B cell (primary cell): ENCODE measurements at regions not wholly inside any gene's neighbourhood (a gene's known extent, or its start where the extent isn't known, plus 50 kb on each side); places are given as distances from the start of the nearest gene placed in this dataset.

Experiments
- ATAC-seq: fragments of 200-7000 bp; cut with Tn5 transposase; one replicate; pipeline ENCODE4 v1.10.0; 2021; ENCODE audit warnings: low read depth, mild to moderate bottlenecking, moderate number of reproducible peaks, moderate library complexity
- CTCF ChIA-PET: fragments of 350-600 bp; sonication (Branson Sonifier 250); formaldehyde crosslinking; loops from one replicate; lab custom pipeline; 2021; ENCODE audit warnings: antibody characterized with exemption, inconsistent platforms; lab: Charles Lee
- POLR2A ChIA-PET: fragments of 350-600 bp; sonication (Branson Sonifier 250); formaldehyde crosslinking; loops from one replicate; lab custom pipeline; 2021; ENCODE audit warnings: antibody characterized with exemption; lab: Charles Lee
- DNase-seq: peaks from one replicate; pipeline ENCODE4 v3.0.0; 2013
- H2AFZ ChIP-seq: 2 replicates; pipeline ENCODE4 v1.6.1; 2012; ENCODE audit warnings: mild to moderate bottlenecking, low read depth, low read length; ENCODE audit not compliant: insufficient read depth, poor library complexity, severe bottlenecking
- H3K27ac ChIP-seq, 2 donors: 1 replicate in 1 of 2; 2 replicates in 1 of 2; pipeline ENCODE4 v1.5.1; 2012 to 2013; ENCODE audit warnings: low read length in 2 of 2, mild to moderate bottlenecking in 2 of 2, moderate library complexity in 1 of 2
- H3K27me3 ChIP-seq, 4 experiments: fragments of 200-600 bp in 1 of 4; sonication (generic) in 1 of 4; replicated peaks in 1 of 4; 1 replicate in 2 of 4; 2 replicates in 2 of 4; pipeline versions ENCODE4 v1.6.1 to v1.7.0; 2013 to 2016; ENCODE audit warnings: low read length in 3 of 4, mild to moderate bottlenecking in 2 of 4, mixed read lengths in 1 of 4, moderate library complexity in 1 of 4; ENCODE audit not compliant: insufficient read depth in 4 of 4, control insufficient read depth in 3 of 4; ENCODE audit errors: control extremely low read depth in 1 of 4
- H3K36me3 ChIP-seq, 2 experiments: replicated peaks in 1 of 2; 1 replicate in 1 of 2; 2 replicates in 1 of 2; pipeline versions ENCODE4 v1.6.1 to v1.7.1; 2013; ENCODE audit warnings: low read length in 1 of 2; ENCODE audit not compliant: insufficient read depth in 2 of 2, control insufficient read depth in 1 of 2; ENCODE audit errors: control extremely low read depth in 1 of 2, extremely low read depth in 1 of 2
- H3K4me1 ChIP-seq, 2 donors: fragments of 200-600 bp in 1 of 2; sonication (generic) in 1 of 2; 1 replicate in 1 of 2; 2 replicates in 1 of 2; pipeline versions ENCODE4 v1.5.1 to v1.6.1; 2013 to 2017; ENCODE audit warnings: low read length in 2 of 2; ENCODE audit not compliant: control insufficient read depth in 2 of 2, insufficient read depth in 2 of 2
- H3K4me2 ChIP-seq: replicated peaks from 2 replicates; pipeline ENCODE3; 2012; ENCODE audit warnings: mild to moderate bottlenecking, low read depth, low read length; ENCODE audit not compliant: poor library complexity, severe bottlenecking
- H3K4me3 ChIP-seq, 5 experiments: fragments of 200-600 bp in 1 of 5; sonication (generic) in 1 of 5; 1 replicate in 3 of 5; 2 replicates in 2 of 5; pipeline versions ENCODE4 v1.5.1 to v1.7.0; 2011 to 2016; ENCODE audit warnings: low read length in 4 of 5, mild to moderate bottlenecking in 4 of 5, low read depth in 2 of 5, control low read depth in 1 of 5, moderate library complexity in 1 of 5; ENCODE audit not compliant: insufficient read depth in 1 of 5; ENCODE audit errors: control extremely low read depth in 1 of 5, extremely low read depth in 1 of 5
- H3K79me2 ChIP-seq: fragments of 200-600 bp; sonication (generic); one replicate; pipeline ENCODE4 v1.6.0; 2016; ENCODE audit warnings: low read length; ENCODE audit not compliant: control insufficient read depth, insufficient read depth
- H3K9ac ChIP-seq: fragments of 200-600 bp; sonication (generic); 2 replicates; pipeline ENCODE4 v1.6.1; 2017; ENCODE audit warnings: mild to moderate bottlenecking, low read length, moderate library complexity
- H3K9me3 ChIP-seq, 3 donors: one replicate each; pipeline versions ENCODE4 v1.6.1 to v1.7.1; 2013; ENCODE audit warnings: low read length in 2 of 3; ENCODE audit not compliant: control insufficient read depth in 2 of 3, insufficient read depth in 1 of 3; ENCODE audit errors: control extremely low read depth in 1 of 3
- H4K20me1 ChIP-seq: 2 replicates; pipeline ENCODE4 v1.6.0; 2012; ENCODE audit warnings: mild to moderate bottlenecking, low read length; ENCODE audit not compliant: insufficient read depth, control insufficient read depth, poor library complexity, severe bottlenecking
- H3K27ac Mint-ChIP-seq: one replicate; pipeline ENCODE4 v1.8.0; 2021; ENCODE audit warnings: mixed read lengths
- H3K27me3 Mint-ChIP-seq: one replicate; pipeline ENCODE4 v1.8.0; 2021; ENCODE audit warnings: mixed read lengths
- H3K4me1 Mint-ChIP-seq: one replicate; pipeline ENCODE4 v1.8.0; 2021; ENCODE audit warnings: mixed read lengths
- H3K4me3 Mint-ChIP-seq: one replicate; pipeline ENCODE4 v1.8.0; 2021; ENCODE audit warnings: mixed read lengths
- H3K9me3 Mint-ChIP-seq: one replicate; pipeline ENCODE4 v1.8.0; 2022; ENCODE audit warnings: mixed read lengths; ENCODE audit not compliant: insufficient read depth
- CTCF ChIP-seq: fragments of 200-600 bp; IDR thresholded peaks from one replicate; pipeline ENCODE4 v1.8.0; 2022; ENCODE audit warnings: antibody characterized with exemption, mild to moderate bottlenecking
- EZH2 ChIP-seq: IDR thresholded peaks from 2 replicates; pipeline ENCODE4 v1.6.1; 2012; ENCODE audit warnings: borderline replicate concordance, low read depth, mild to moderate bottlenecking, moderate library complexity, low read length; ENCODE audit not compliant: insufficient read depth, poor library complexity, severe bottlenecking
- WGBS: methylation state at CpG from one replicate; pipeline ENCODE4 v1.1.5; 2013; ENCODE audit warnings: missing lambda C conversion rate; ENCODE audit not compliant: insufficient coverage; 5-methylcytosine and 5-hydroxymethylcytosine counted together
- intact Hi-C: fragments of 100-400 bp; cut with micrococcal nuclease; formaldehyde crosslinking; loops from one replicate; pipeline ENCODE4 v1.10.0; 2022

DNA sequence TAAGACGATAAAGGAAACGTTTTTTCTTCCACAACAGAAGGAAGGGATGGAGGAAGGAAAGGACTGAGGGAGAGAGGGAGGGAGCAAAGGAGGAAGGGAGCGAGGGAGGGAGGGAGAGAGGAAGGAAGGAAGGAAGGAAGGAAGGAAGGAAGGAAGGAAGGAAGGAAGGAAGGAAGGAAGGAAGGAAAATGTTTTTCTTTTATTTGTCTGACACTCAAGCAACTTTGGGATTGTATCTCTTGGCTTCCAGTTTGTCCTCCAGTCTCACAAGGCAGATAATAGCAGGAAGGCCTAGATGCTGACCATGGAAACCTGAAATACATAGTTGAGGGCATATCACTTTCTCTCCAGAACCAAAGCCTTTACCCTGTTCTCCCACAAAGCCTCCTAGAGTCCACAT, 226.7 kb downstream of the ZNF674 start:
- intact Hi-C loops, result no loop called here
- WGBS, result 83% methylated on average over 1 of the region's 3 CpGs
- H3K9me3 Mint-ChIP-seq, result no peaks in the 10 kb centered on the region
- DNase-seq, result no peak
- H2AFZ ChIP-seq, result no peak overlapping the region
- no peaks in the 10 kb centered on the region for H3K4me1 Mint-ChIP-seq
- no peaks in the 10 kb centered on the region for H3K79me2 ChIP-seq
- H3K4me2 ChIP-seq, result no peak overlapping the region
- H3K36me3 ChIP-seq, result no peaks in the 10 kb centered on the region
- H4K20me1 ChIP-seq, result no peaks in the 10 kb centered on the region
- H3K9ac ChIP-seq, result no peak overlapping the region
- TF ChIP-seq CTCF (no peak), EZH2 (no peak)
- no peaks in the 10 kb centered on the region for H3K9me3 ChIP-seq
- CTCF ChIA-PET, result no interaction called here
- no peak overlapping the region for H3K27ac ChIP-seq
- no peak for ATAC-seq
- H3K4me1 ChIP-seq, result no peaks in the 10 kb centered on the region
- H3K27ac Mint-ChIP-seq, result no peak overlapping the region
- H3K4me3 ChIP-seq, result no peak overlapping the region
- POLR2A ChIA-PET, result no interaction called here
- no peaks in the 10 kb centered on the region for H3K27me3 ChIP-seq
- H3K27me3 Mint-ChIP-seq, result peaks cover 6% of the 10 kb centered on the region
- H3K4me3 Mint-ChIP-seq, result no peak overlapping the region

DNA sequence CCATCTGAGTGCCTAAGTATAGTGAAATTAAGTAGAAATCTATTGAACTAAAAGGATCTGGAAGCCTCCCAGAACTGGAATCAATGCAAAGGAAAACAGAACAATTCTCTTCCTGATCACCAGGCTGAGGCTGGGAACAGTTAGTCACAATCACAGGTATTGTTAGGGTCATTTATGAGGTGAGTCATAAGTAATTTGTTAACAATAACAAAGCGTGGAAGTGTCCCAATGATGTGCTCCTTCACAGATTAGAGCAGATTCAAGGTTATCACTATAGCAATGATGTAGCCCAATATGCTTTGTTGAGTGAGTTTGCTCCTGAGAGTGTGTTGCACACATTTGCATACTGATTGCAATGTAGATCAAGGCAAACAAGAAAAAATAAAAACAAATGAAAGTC, 228.1 kb downstream of the ZNF674 start:
- Histone ChIP-seq H3K36me3 (no peaks in the 10 kb centered on the region), H3K9ac (no peak overlapping the region), H3K9me3 (no peaks in the 10 kb centered on the region), H3K4me3 (no peak overlapping the region), H3K4me2 (no peak overlapping the region), H3K27ac (no peak overlapping the region), H3K4me1 (no peaks in the 10 kb centered on the region), H4K20me1 (no peaks in the 10 kb centered on the region), H2AFZ (no peak overlapping the region), H3K79me2 (no peaks in the 10 kb centered on the region), H3K27me3 (no peaks in the 10 kb centered on the region)
- WGBS, result no CpG with 5 or more reads among the region's 1 CpG
- H3K27ac Mint-ChIP-seq, result no peak overlapping the region
- ChIA-PET CTCF (no interaction called here), POLR2A (no interaction called here)
- no peaks in the 10 kb centered on the region for H3K4me1 Mint-ChIP-seq
- H3K4me3 Mint-ChIP-seq, result no peak overlapping the region
- intact Hi-C loops, result no loop called here
- H3K9me3 Mint-ChIP-seq, result no peaks in the 10 kb centered on the region
- DNase-seq, result no peak
- peaks cover 6% of the 10 kb centered on the region for H3K27me3 Mint-ChIP-seq
- ATAC-seq, result no peak
- no peak for TF ChIP-seq CTCF
- TF ChIP-seq EZH2, result no peak
